HG03280 (cell line): ENCODE measurements at regions not wholly inside any gene's neighbourhood (a gene's known extent, or its start where the extent isn't known, plus 50 kb on each side); places are given as distances from the start of the nearest gene placed in this dataset.
"Not testable (repeated sequence)": the region's sequence is repeated elsewhere in the genome, so short reads cannot be mapped to it uniquely, and the experiment has no call there.

ENCODE experiments used
- ATAC-seq: cut with Tn5 transposase; IDR thresholded peaks from one replicate; pipeline ENCODE4 v1.9.1; 2021; ENCODE audit warnings: mild to moderate bottlenecking, moderate library complexity; ENCODE audit not compliant: unreplicated experiment

- ATAC-seq = no peak
Measured at GRCh38 chr2:60357996-60358395, 195.5 kb downstream of the BCL11A start.

GRCh38 chr2:60356346-60356745 lies 197.1 kb downstream of the BCL11A start:
- no peak for ATAC-seq

GRCh38 chr2:60355849-60356261 lies 197.6 kb downstream of the BCL11A start:
- ATAC-seq = no peak

- ATAC-seq = no peak
Measured at GRCh38 chr2:60354713-60355112, 198.7 kb downstream of the BCL11A start.

- peak; percentile 57 for ATAC-seq
Measured at GRCh38 chr2:60353863-60354262, 199.6 kb downstream of the BCL11A start.

GRCh38 chr2:60353406-60353800 lies 200.1 kb downstream of the BCL11A start:
- ATAC-seq = peak; percentile 14

- ATAC-seq = no peak
Measured at GRCh38 chr2:60352491-60353405, 200.7 kb downstream of the BCL11A start.

- no peak for ATAC-seq
Measured at GRCh38 chr2:60351802-60352201, 201.7 kb downstream of the BCL11A start.

GRCh38 chr2:60351321-60351720 lies 202.1 kb downstream of the BCL11A start:
- no peak for ATAC-seq

GRCh38 chr2:60350791-60351190 lies 202.7 kb downstream of the BCL11A start:
- ATAC-seq = no peak

- no peak for ATAC-seq
Measured at GRCh38 chr2:60347781-60348180, 205.7 kb downstream of the BCL11A start.

- not testable (repeated sequence) for ATAC-seq
Measured at GRCh38 chr2:60342491-60342890, 211.0 kb downstream of the BCL11A start.

GRCh38 chr2:60341151-60341550 lies 212.3 kb downstream of the BCL11A start:
- no peak for ATAC-seq

- ATAC-seq = no peak
Measured at GRCh38 chr2:60339286-60339685, 214.2 kb downstream of the BCL11A start.

- ATAC-seq = no peak
Measured at GRCh38 chr2:60337142-60337497, 216.3 kb downstream of the BCL11A start.

- no peak for ATAC-seq
Measured at GRCh38 chr2:60336442-60337141, 216.9 kb downstream of the BCL11A start.

GRCh38 chr2:60335533-60336237 lies 217.8 kb downstream of the BCL11A start:
- no peak for ATAC-seq

GRCh38 chr2:60334610-60335009 lies 218.8 kb downstream of the BCL11A start:
- no peak for ATAC-seq

GRCh38 chr2:60333264-60333663 lies 220.2 kb downstream of the BCL11A start:
- no peak for ATAC-seq

GRCh38 chr2:60331115-60331809 lies 222.2 kb downstream of the BCL11A start:
- no peak for ATAC-seq

- no peak for ATAC-seq
Measured at GRCh38 chr2:60329225-60329624, 224.2 kb downstream of the BCL11A start.
